Colonic mucosa (tissue), 4 donors: ENCODE measurements at regions not wholly inside any gene's neighbourhood (a gene's known extent, or its start where the extent isn't known, plus 50 kb on each side); places are given as distances from the start of the nearest gene placed in this dataset.
"Not testable (repeated sequence)": the region's sequence is repeated elsewhere in the genome, so short reads cannot be mapped to it uniquely, and the experiment has no call there.

Source experiments
- DNase-seq: peaks from one replicate; pipeline ENCODE4 v3.0.0-alpha.2; 2020
- H3K27ac ChIP-seq: fragments of 200-600 bp; one replicate; pipeline ENCODE4 v1.8.0; 2021
- H3K27me3 ChIP-seq: fragments of 200-600 bp; one replicate; pipeline ENCODE4 v1.8.0; 2021
- H3K36me3 ChIP-seq: fragments of 200-600 bp; one replicate; pipeline ENCODE4 v1.8.0; 2021
- H3K4me1 ChIP-seq: fragments of 200-600 bp; one replicate; pipeline ENCODE4 v1.8.0; 2021; ENCODE audit warnings: mild to moderate bottlenecking
- H3K4me3 ChIP-seq: fragments of 200-600 bp; one replicate; pipeline ENCODE4 v1.8.0; 2021
- H3K9ac ChIP-seq, 2 donors: one replicate each; pipeline ENCODE4 v1.7.0; 2013; ENCODE audit warnings: control low read depth in 2 of 2, low read depth in 2 of 2, low read length in 2 of 2
- H3K9me3 ChIP-seq: fragments of 200-600 bp; one replicate; pipeline ENCODE4 v1.8.0; 2021
- intact Hi-C: fragments of 100-400 bp; cut with DNase I; formaldehyde crosslinking; loops from one replicate; pipeline ENCODE4 v1.14.1; 2022
- TF ChIP-seq, protein P1 (sequence below): fragments of 200-600 bp; IDR thresholded peaks from one replicate; pipeline ENCODE4 v1.8.0; 2022; ENCODE audit warnings: antibody characterized with exemption, mild to moderate bottlenecking
- donor health status: healthy.
- donor health status: DM: no; HTN: no; CAD: no.
- donor health status: DM: no; HTN: no; CAD: no.

DNA sequence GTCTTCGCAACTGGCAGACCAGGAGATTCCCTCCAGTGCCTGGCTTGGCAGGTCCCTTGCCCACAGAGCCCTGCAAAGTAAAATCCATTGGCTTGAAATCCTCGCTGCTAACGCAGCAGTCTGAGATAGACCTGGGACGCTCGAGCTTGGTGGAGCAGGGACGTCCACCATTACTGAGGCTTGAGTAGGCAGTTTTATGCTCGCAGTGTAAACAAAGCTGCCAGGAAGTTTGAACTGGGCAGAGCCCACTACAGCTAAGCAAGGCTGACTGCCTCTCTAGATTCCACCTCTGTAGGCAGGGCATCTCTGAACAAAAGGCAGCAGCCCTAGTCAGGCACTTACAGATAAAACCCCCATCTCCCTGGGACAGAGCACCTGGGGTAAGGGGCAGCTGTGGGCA, 205.0 kb upstream of the MME start:
- TF ChIP-seq, protein P1, sequence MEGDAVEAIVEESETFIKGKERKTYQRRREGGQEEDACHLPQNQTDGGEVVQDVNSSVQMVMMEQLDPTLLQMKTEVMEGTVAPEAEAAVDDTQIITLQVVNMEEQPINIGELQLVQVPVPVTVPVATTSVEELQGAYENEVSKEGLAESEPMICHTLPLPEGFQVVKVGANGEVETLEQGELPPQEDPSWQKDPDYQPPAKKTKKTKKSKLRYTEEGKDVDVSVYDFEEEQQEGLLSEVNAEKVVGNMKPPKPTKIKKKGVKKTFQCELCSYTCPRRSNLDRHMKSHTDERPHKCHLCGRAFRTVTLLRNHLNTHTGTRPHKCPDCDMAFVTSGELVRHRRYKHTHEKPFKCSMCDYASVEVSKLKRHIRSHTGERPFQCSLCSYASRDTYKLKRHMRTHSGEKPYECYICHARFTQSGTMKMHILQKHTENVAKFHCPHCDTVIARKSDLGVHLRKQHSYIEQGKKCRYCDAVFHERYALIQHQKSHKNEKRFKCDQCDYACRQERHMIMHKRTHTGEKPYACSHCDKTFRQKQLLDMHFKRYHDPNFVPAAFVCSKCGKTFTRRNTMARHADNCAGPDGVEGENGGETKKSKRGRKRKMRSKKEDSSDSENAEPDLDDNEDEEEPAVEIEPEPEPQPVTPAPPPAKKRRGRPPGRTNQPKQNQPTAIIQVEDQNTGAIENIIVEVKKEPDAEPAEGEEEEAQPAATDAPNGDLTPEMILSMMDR = no peak
- intact Hi-C loops = no loop called here
- Histone ChIP-seq H3K27ac (no peak overlapping the region), H3K36me3 (no peaks in the 10 kb centered on the region), H3K4me3 (no peak overlapping the region), H3K9me3 (no peaks in the 10 kb centered on the region), H3K9ac (no peak overlapping the region), H3K4me1 (no peaks in the 10 kb centered on the region), H3K27me3 (no peaks in the 10 kb centered on the region)
- no peak for DNase-seq

DNA sequence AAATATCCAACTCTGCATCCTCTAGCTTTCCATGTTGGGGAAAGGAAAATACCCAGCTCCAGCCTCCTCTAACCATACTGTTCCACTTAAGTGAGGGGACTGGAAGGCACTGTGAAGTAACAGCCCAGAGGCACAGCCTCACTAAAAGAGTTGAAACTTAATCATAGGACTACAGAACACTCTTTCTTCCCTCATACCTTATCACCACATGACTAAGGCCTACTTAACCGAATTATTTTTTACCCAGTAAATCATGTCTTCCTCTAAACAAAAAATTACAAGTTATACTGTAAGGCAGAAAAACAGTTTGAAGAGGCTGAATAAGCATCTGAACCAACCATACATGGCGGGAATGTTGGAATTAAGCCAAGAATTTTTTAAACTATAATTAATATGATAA, 207.4 kb upstream of the MME start:
- TF ChIP-seq, protein P1 = no peak
- H3K9me3 ChIP-seq = no peaks in the 10 kb centered on the region
- intact Hi-C loops = no loop called here
- H3K4me1 ChIP-seq = no peaks in the 10 kb centered on the region
- no peak overlapping the region for H3K4me3 ChIP-seq
- H3K9ac ChIP-seq = no peak overlapping the region
- H3K27me3 ChIP-seq = no peaks in the 10 kb centered on the region
- H3K27ac ChIP-seq = no peak overlapping the region
- H3K36me3 ChIP-seq = no peaks in the 10 kb centered on the region
- DNase-seq = no peak

DNA sequence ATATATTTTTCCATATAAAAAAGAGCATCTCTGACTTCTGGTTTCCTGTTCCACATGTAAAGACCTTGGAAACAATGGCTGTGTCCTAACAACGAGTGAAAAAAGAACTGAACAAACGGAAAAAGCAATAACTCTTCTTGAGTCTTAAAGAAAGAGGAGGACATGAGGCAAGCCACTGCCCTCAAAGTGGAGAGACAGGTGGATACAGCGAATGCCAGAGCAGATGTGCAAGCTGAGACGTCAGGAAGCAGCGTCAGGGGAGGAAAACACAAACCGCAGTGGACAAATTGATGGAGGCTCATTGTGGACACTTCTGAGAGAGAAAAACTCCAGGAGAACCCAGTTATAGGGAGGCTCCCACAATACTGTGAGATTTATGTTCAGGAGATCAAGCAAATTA, 208.0 kb upstream of the MME start:
- H3K4me1 ChIP-seq = no peaks in the 10 kb centered on the region
- no peak overlapping the region for H3K9ac ChIP-seq
- no peak overlapping the region for H3K4me3 ChIP-seq
- no peak for DNase-seq
- no peaks in the 10 kb centered on the region for H3K27me3 ChIP-seq
- no peak overlapping the region for H3K27ac ChIP-seq
- no peaks in the 10 kb centered on the region for H3K36me3 ChIP-seq
- TF ChIP-seq, protein P1 = no peak
- no peaks in the 10 kb centered on the region for H3K9me3 ChIP-seq
- intact Hi-C loops = no loop called here

DNA sequence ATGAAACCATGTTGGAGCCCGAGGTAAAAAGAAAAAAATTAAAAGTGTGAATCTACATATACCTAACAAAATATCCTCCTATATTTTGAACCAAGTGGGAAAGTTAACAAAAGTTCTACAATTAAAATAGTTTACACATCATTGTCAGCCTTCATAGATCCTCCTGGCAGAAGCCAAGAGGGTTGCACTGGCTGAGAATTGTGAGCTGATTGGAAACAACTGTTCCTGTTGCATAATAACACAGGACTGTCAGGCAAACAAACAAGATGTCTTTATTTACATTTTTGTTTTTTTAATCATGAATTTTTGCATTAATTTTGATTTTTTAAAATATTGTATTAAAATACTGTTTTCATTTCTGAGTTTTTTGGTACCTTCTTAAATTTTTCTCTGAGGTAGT, 215.2 kb upstream of the MME start:
- no peak for DNase-seq
- intact Hi-C loops = no loop called here
- no peak overlapping the region for H3K27ac ChIP-seq
- no peaks in the 10 kb centered on the region for H3K36me3 ChIP-seq
- H3K4me3 ChIP-seq = no peak overlapping the region
- no peaks in the 10 kb centered on the region for H3K9me3 ChIP-seq
- H3K9ac ChIP-seq = no peak overlapping the region
- TF ChIP-seq, protein P1 = no peak
- no peaks in the 10 kb centered on the region for H3K4me1 ChIP-seq
- no peaks in the 10 kb centered on the region for H3K27me3 ChIP-seq

DNA sequence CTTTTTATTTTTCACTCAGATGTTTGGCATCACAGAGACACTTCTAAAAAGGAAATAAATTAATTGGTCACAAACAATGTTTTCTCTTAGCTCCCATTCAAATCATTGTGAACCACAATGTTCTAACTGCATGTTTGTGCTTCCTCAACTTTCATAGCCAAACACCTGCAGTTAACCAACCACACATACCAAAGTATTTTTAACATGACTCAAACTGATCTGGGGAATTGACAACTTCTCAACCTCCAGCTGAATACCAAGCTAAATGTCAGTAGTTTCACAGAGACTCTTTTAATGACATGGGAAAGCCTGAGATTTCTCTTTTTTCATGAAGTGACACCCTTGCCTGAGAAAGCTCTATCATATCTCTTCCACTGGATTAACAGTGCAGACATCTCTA, 217.9 kb upstream of the MME start:
- TF ChIP-seq, protein P1 = no peak
- Histone ChIP-seq H3K4me3 (no peak overlapping the region), H3K9me3 (no peaks in the 10 kb centered on the region), H3K36me3 (no peaks in the 10 kb centered on the region), H3K4me1 (no peaks in the 10 kb centered on the region), H3K27ac (no peak overlapping the region), H3K9ac (no peak overlapping the region), H3K27me3 (no peaks in the 10 kb centered on the region)
- DNase-seq = no peak
- intact Hi-C loops = no loop called here

DNA sequence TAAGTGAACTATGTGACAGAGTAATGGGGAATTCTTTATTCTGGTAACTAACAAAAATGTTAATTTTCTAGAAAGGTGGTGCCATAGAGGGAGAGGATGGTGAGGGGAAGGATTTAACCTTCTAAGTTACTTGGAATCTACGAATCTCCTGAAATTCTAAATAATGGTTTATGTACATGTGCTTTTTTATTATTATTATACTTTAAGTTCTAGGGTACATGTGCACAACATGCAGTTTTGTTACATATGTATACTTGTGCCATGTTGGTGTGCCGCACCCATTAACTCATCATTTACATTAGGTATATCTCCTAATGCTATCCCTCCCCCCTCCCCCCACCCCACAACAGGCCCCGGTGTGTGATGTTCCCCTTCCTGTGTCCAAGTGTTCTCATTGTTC, 227.1 kb upstream of the MME start:
- H3K9me3 ChIP-seq, H3K9ac ChIP-seq, H3K4me1 ChIP-seq, DNase-seq, H3K27ac ChIP-seq, H3K27me3 ChIP-seq, intact Hi-C loops, H3K36me3 ChIP-seq, H3K4me3 ChIP-seq: not testable (repeated sequence)
